Brain microvascular endothelial cell (primary cell): ENCODE measurements at regions not wholly inside any gene's neighbourhood (a gene's known extent, or its start where the extent isn't known, plus 50 kb on each side); places are given as distances from the start of the nearest gene placed in this dataset.
A peak's percentile ranks its signal among the peaks of the same experiment; 100 is the strongest.

ENCODE experiments used
- DNase-seq: peaks from one replicate; pipeline ENCODE4 v3.0.0-alpha.2; 2020
- H3K27ac ChIP-seq: fragments of 250-450 bp; sonication (Bioruptor Pico); 2 replicates; pipeline ENCODE4 v1.5.1; 2020; ENCODE audit warnings: mild to moderate bottlenecking, moderate library complexity
- H3K27me3 ChIP-seq: fragments of 250-450 bp; sonication (Bioruptor Pico); replicated peaks from 2 replicates; pipeline ENCODE4 v1.5.1; 2020; ENCODE audit warnings: mild to moderate bottlenecking
- H3K36me3 ChIP-seq: fragments of 250-450 bp; sonication (Bioruptor Pico); replicated peaks from 2 replicates; pipeline ENCODE4 v1.5.1; 2020; ENCODE audit warnings: mild to moderate bottlenecking
- H3K4me3 ChIP-seq: 2 replicates; pipeline ENCODE4 v1.5.1; 2011; ENCODE audit warnings: low read depth, mild to moderate bottlenecking, control low read depth, low read length, moderate library complexity
- CTCF ChIP-seq: IDR thresholded peaks from 2 replicates; pipeline ENCODE4 v1.5.1; 2011; ENCODE audit warnings: low read depth, mild to moderate bottlenecking, moderate library complexity, low read length, control low read depth, inconsistent platforms; ENCODE audit errors: missing control alignments
- in situ Hi-C: cut with HindIII; loops from 2 replicates; pipeline ENCODE4 v1.10.0; 2017; ENCODE audit warnings: low sequenced_read_pairs, low pct_ligation_motif_present

- Histone ChIP-seq H3K27me3 (no peaks in the 10 kb centered on the region), H3K4me3 (no peak overlapping the region), H3K27ac (peak overlapping the region; percentile 93), H3K36me3 (no peaks in the 10 kb centered on the region)
- in situ Hi-C loops = no loop called here
- peak; percentile 92 for DNase-seq
- no peak for TF ChIP-seq CTCF
Measured at GRCh38 chr5:130710596-130710995, 454.5 kb downstream of the HINT1 start.

GRCh38 chr5:130708754-130709153, 456.3 kb downstream of the HINT1 start:
- in situ Hi-C loops = no loop called here
- Histone ChIP-seq H3K36me3 (no peaks in the 10 kb centered on the region), H3K27ac (peak overlapping the region; percentile 93), H3K27me3 (no peaks in the 10 kb centered on the region), H3K4me3 (no peak overlapping the region)
- no peak for TF ChIP-seq CTCF
- no peak for DNase-seq

- H3K4me3 ChIP-seq = no peak overlapping the region
- H3K27me3 ChIP-seq = no peaks in the 10 kb centered on the region
- DNase-seq = no peak
- in situ Hi-C loops = no loop called here
- no peaks in the 10 kb centered on the region for H3K36me3 ChIP-seq
- TF ChIP-seq CTCF = no peak
- H3K27ac ChIP-seq = peak overlapping the region; percentile 33
Measured at GRCh38 chr5:130706696-130707095, 458.4 kb downstream of the HINT1 start.

- TF ChIP-seq CTCF = no peak
- Histone ChIP-seq H3K4me3 (no peak overlapping the region), H3K27me3 (no peaks in the 10 kb centered on the region), H3K36me3 (no peaks in the 10 kb centered on the region), H3K27ac (no peak overlapping the region)
- no peak for DNase-seq
- in situ Hi-C loops = no loop called here
Measured at GRCh38 chr5:130705368-130705767, 459.7 kb downstream of the HINT1 start.

- DNase-seq = no peak
- in situ Hi-C loops = no loop called here
Measured at GRCh38 chr5:130693509-130693908, 471.5 kb downstream of the HINT1 start.

More at GRCh38 chr5:130693509-130693908, 471.5 kb downstream of the HINT1 start:
- H3K27ac ChIP-seq = no peak overlapping the region
- no peak for TF ChIP-seq CTCF
- H3K27me3 ChIP-seq = no peaks in the 10 kb centered on the region
- no peak overlapping the region for H3K4me3 ChIP-seq
- no peaks in the 10 kb centered on the region for H3K36me3 ChIP-seq
